ENCODE measurements at regions not wholly inside any gene's neighbourhood (a gene's known extent, or its start where the extent isn't known, plus 50 kb on each side); places are given as distances from the start of the nearest gene placed in this dataset.

- TF ChIP-seq USF1 (IDR thresholded peaks at IDR 0.05) (no peak), CREB1 (IDR thresholded peaks at IDR 0.05; ENCODE audit: low read depth) (no peak), REST (IDR thresholded peaks at IDR 0.05; ENCODE audit: low read depth) (no peak), TCF12 (IDR thresholded peaks at IDR 0.05; ENCODE audit: low read depth) (no peak), NFIC (IDR thresholded peaks at IDR 0.05) (no peak), TEAD4 (IDR thresholded peaks at IDR 0.05) (no peak), RAD21 (IDR thresholded peaks at IDR 0.05; ENCODE audit: low read depth) (no peak), EP300 (IDR thresholded peaks at IDR 0.05; ENCODE audit: borderline replicate concordance) (no peak), MAX (IDR thresholded peaks at IDR 0.05) (no peak), YY1 (IDR thresholded peaks at IDR 0.05; ENCODE audit: low read depth) (no peak), CEBPB (IDR thresholded peaks at IDR 0.05) (no peak), EGR1 (IDR thresholded peaks at IDR 0.05) (no peak), TAF1 (IDR thresholded peaks at IDR 0.05; ENCODE audit: low read depth) (no peak), ZBTB7A (IDR thresholded peaks at IDR 0.05; ENCODE audit: low read depth) (no peak), FOXM1 (IDR thresholded peaks at IDR 0.05; ENCODE audit: borderline replicate concordance, low read depth) (no peak)
Observed at GRCh38 chr9:115956371-115956770, 197.2 kb upstream of the PAPPA start.

GRCh38 chr9:115957585-115957984 is 196.0 kb upstream of the PAPPA start:
- TF ChIP-seq REST (IDR thresholded peaks at IDR 0.05; ENCODE audit: low read depth): no peak
- no peak for TF ChIP-seq TEAD4 (IDR thresholded peaks at IDR 0.05)
- TF ChIP-seq TAF1 (IDR thresholded peaks at IDR 0.05; ENCODE audit: low read depth): no peak
- no peak for TF ChIP-seq TCF12 (IDR thresholded peaks at IDR 0.05; ENCODE audit: low read depth)
- TF ChIP-seq RAD21 (IDR thresholded peaks at IDR 0.05; ENCODE audit: low read depth): no peak
- TF ChIP-seq USF1 (IDR thresholded peaks at IDR 0.05): no peak
- TF ChIP-seq FOXM1 (IDR thresholded peaks at IDR 0.05; ENCODE audit: borderline replicate concordance, low read depth): no peak
- no peak for TF ChIP-seq MAX (IDR thresholded peaks at IDR 0.05)
- TF ChIP-seq YY1 (IDR thresholded peaks at IDR 0.05; ENCODE audit: low read depth): no peak

- TF ChIP-seq REST (IDR thresholded peaks at IDR 0.05; ENCODE audit: low read depth) (no peak), RAD21 (IDR thresholded peaks at IDR 0.05; ENCODE audit: low read depth) (no peak), TCF12 (IDR thresholded peaks at IDR 0.05; ENCODE audit: low read depth) (no peak), EP300 (IDR thresholded peaks at IDR 0.05; ENCODE audit: borderline replicate concordance) (no peak), CREB1 (IDR thresholded peaks at IDR 0.05; ENCODE audit: low read depth) (no peak)
Observed at GRCh38 chr9:115964710-115965347, 188.8 kb upstream of the PAPPA start.

- no peak for TF ChIP-seq MAX (IDR thresholded peaks at IDR 0.05)
- TF ChIP-seq NFIC (IDR thresholded peaks at IDR 0.05): no peak
- TF ChIP-seq EGR1 (IDR thresholded peaks at IDR 0.05): no peak
- TF ChIP-seq EP300 (IDR thresholded peaks at IDR 0.05; ENCODE audit: borderline replicate concordance): no peak
- no peak for TF ChIP-seq REST (IDR thresholded peaks at IDR 0.05; ENCODE audit: low read depth)
- TF ChIP-seq CREB1 (IDR thresholded peaks at IDR 0.05; ENCODE audit: low read depth): no peak
- no peak for TF ChIP-seq ZBTB7A (IDR thresholded peaks at IDR 0.05; ENCODE audit: low read depth)
- TF ChIP-seq YY1 (IDR thresholded peaks at IDR 0.05; ENCODE audit: low read depth): no peak
- no peak for TF ChIP-seq TCF12 (IDR thresholded peaks at IDR 0.05; ENCODE audit: low read depth)
- TF ChIP-seq CEBPB (IDR thresholded peaks at IDR 0.05): no peak
- TF ChIP-seq TEAD4 (IDR thresholded peaks at IDR 0.05): no peak
- no peak for TF ChIP-seq USF1 (IDR thresholded peaks at IDR 0.05)
- TF ChIP-seq RAD21 (IDR thresholded peaks at IDR 0.05; ENCODE audit: low read depth): no peak
- TF ChIP-seq TAF1 (IDR thresholded peaks at IDR 0.05; ENCODE audit: low read depth): no peak
- TF ChIP-seq FOXM1 (IDR thresholded peaks at IDR 0.05; ENCODE audit: borderline replicate concordance, low read depth): no peak
Observed at GRCh38 chr9:115966660-115967059, 186.9 kb upstream of the PAPPA start.
